ENCODE measurements at regions not wholly inside any gene's neighbourhood (a gene's known extent, or its start where the extent isn't known, plus 50 kb on each side); places are given as distances from the start of the nearest gene placed in this dataset.

DNA sequence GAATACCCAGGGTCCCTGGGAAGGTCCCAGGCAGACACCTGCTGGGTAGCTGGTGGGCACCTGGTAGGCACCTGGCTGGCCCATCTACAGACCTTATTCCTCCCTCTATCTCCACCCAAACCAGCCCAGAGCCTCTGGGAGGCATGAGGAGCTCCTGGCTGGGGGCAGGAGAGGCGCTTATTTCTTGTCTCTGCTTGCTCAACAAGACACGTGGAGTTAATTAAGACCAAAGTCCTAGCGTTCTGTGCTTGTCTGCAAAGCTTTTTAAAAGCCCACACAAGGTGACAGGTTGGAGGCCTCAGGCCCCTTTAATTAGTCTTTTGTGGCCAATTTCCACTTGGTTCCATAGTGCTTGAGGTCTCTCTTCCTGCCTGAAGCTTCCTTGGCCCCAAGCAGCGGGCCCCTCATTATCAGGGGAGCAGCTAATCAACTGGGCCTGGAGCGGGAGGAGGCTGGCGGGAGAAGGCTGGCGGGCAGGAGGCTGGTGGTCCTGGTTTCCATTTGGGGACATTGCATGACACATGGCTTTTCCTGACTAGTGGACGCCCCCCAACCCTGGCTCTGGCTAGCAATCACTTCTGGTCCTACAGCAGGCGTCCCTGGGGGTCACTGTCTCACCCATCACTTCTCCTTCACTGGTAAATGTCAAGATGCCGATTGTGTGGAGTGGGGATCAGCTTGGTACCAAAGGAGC is 65.4 kb upstream of the HDAC4 start:
- Mint-ChIP-seq H3K27ac (ENCODE audit: unreplicated experiment) (no peak overlapping the region), H3K36me3 (ENCODE audit: insufficient read depth, unreplicated experiment) (no peaks in the 10 kb centered on the region), H3K27me3 (ENCODE audit: unreplicated experiment) (peaks cover 21% of the 10 kb centered on the region), H3K4me1 (ENCODE audit: low read depth, unreplicated experiment) (no peaks in the 10 kb centered on the region), H3K4me3 (ENCODE audit: low read depth, unreplicated experiment) (no peak overlapping the region), H3K9me3 (ENCODE audit: low read depth, unreplicated experiment) (no peaks in the 10 kb centered on the region)
- no peak for DNase-seq
- CTCF ChIA-PET = no interaction called here
- TF ChIP-seq, protein P1, sequence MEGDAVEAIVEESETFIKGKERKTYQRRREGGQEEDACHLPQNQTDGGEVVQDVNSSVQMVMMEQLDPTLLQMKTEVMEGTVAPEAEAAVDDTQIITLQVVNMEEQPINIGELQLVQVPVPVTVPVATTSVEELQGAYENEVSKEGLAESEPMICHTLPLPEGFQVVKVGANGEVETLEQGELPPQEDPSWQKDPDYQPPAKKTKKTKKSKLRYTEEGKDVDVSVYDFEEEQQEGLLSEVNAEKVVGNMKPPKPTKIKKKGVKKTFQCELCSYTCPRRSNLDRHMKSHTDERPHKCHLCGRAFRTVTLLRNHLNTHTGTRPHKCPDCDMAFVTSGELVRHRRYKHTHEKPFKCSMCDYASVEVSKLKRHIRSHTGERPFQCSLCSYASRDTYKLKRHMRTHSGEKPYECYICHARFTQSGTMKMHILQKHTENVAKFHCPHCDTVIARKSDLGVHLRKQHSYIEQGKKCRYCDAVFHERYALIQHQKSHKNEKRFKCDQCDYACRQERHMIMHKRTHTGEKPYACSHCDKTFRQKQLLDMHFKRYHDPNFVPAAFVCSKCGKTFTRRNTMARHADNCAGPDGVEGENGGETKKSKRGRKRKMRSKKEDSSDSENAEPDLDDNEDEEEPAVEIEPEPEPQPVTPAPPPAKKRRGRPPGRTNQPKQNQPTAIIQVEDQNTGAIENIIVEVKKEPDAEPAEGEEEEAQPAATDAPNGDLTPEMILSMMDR (IDR thresholded peaks at IDR 0.05; ENCODE audit: unreplicated experiment) = no peak
- no TSS peak for BruUV-seq (replicated peaks)
- intact Hi-C loops (cut with micrococcal nuclease; ENCODE audit: unreplicated experiment) = no loop called here

DNA sequence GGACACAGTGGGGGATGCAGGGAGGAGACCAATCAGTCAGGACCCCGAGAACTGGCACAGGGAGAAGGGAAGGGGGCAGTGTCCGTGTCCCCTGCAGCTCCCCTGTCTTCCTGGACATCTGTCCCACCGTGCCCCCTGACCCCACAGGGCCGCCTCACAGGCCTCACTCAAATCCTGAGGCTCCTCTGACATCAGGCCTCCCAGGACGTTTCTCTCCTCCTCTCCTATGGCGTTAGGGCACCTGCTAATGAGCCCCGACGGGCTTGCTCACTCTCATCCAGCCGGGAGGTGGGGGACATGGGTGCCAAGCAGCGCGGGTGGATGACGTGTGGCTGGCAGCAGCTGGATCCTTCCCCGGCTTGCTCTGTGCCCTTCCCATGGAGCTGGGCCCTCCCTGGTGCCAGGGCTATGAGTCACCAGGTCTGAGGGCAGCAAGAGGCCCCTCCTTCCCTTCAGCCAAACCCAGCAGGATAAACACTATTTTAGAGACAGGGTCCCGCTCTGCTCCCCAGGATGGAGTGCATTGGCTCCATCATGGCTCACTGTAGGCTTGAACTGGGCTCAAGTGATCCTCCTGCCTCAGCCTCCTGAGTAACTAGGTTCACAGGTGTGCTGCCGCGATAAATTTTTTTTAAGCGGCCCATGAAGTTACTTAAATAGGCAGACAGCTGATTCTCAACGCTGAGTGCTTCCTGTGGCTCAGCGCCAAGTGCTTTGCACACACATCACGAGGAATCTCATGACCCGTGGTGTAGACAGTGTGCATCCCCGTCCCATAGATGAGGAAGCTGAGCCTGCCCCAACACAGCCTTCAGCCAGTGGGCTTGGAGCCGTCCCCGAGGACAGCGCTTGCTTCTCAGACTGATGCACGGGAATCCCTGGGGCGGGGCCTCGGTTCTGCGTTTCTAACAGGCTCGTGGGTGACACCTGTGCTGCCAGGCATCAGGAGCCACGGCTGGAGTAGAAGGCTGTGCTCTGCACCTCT is 64.5 kb upstream of the HDAC4 start:
- H3K4me1 Mint-ChIP-seq (ENCODE audit: low read depth, unreplicated experiment) = no peaks in the 10 kb centered on the region
- peak; percentile 71 for DNase-seq
- intact Hi-C loops (cut with micrococcal nuclease; ENCODE audit: unreplicated experiment) = no loop called here

DNA sequence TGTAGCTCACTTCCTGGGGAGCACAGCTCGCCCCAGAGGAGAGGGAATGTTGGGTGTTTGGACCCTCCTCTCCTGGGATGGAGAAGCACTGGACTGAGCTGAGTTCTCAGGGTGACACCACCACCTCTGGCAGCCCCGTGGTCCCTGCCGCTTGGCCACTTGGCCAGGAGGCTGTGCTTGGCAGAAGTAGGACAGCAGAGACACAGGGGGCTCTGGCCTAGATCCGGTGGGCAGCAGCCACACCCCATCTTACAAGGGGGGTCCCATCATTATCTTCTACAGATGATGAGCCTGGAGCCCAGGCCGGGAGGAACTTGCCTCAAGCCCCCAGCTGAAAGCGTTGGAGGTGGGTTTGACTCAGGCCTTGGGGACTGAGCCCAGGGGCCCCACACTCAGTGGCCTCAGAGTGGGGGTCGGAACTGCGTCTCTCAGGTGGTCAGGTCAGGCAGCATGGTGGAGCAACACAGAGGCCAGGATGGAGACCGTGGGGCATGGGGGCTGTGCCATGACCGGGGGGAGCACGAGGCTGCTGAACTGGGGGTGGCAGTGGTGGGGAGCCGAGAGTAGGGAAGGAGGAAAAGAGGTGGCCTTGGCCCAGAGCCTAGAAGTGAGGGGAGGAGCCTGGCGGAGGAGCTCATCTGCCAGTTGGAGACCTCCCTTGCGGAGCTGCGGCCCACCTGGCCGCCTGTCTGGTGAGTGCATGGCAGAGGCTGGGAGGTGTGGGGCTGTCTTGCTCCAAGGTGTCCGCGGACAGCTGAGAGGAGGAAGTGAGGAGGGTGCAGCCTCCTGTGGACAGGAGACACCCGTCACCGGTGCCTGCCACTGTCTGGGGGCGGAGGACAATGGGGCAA is 63.6 kb upstream of the HDAC4 start:
- H3K4me1 Mint-ChIP-seq (ENCODE audit: low read depth, unreplicated experiment) = no peaks in the 10 kb centered on the region
- no peak overlapping the region for H3K27ac Mint-ChIP-seq (ENCODE audit: unreplicated experiment)
- no peak for DNase-seq
- CTCF ChIA-PET = interaction anchor here (1.2 kb wide), 1 partner anchor 21 kb away, joined by 3 read pairs; no protein-coding TSS in a partner anchor
- intact Hi-C loops (cut with micrococcal nuclease; ENCODE audit: unreplicated experiment) = no loop called here
- no peaks in the 10 kb centered on the region for H3K9me3 Mint-ChIP-seq (ENCODE audit: low read depth, unreplicated experiment)
- H3K27me3 Mint-ChIP-seq (ENCODE audit: unreplicated experiment) = peaks cover 27% of the 10 kb centered on the region
- no TSS peak for BruUV-seq (replicated peaks)
- H3K4me3 Mint-ChIP-seq (ENCODE audit: low read depth, unreplicated experiment) = no peak overlapping the region
- TF ChIP-seq, protein P1 (IDR thresholded peaks at IDR 0.05; ENCODE audit: unreplicated experiment) = no peak
- H3K36me3 Mint-ChIP-seq (ENCODE audit: insufficient read depth, unreplicated experiment) = no peaks in the 10 kb centered on the region

More for the DNA sequence above, 64.5 kb upstream of the HDAC4 start:
- Mint-ChIP-seq H3K27ac (ENCODE audit: unreplicated experiment) (no peak overlapping the region), H3K9me3 (ENCODE audit: low read depth, unreplicated experiment) (no peaks in the 10 kb centered on the region), H3K27me3 (ENCODE audit: unreplicated experiment) (peaks cover 18% of the 10 kb centered on the region), H3K36me3 (ENCODE audit: insufficient read depth, unreplicated experiment) (no peaks in the 10 kb centered on the region), H3K4me3 (ENCODE audit: low read depth, unreplicated experiment) (no peak overlapping the region)
- no TSS peak for BruUV-seq (replicated peaks)
- TF ChIP-seq, protein P1 (IDR thresholded peaks at IDR 0.05; ENCODE audit: unreplicated experiment) = no peak
- CTCF ChIA-PET = interaction anchor here (1.2 kb wide), 1 partner anchor 22 kb away, joined by 3 read pairs; no protein-coding TSS in a partner anchor

DNA sequence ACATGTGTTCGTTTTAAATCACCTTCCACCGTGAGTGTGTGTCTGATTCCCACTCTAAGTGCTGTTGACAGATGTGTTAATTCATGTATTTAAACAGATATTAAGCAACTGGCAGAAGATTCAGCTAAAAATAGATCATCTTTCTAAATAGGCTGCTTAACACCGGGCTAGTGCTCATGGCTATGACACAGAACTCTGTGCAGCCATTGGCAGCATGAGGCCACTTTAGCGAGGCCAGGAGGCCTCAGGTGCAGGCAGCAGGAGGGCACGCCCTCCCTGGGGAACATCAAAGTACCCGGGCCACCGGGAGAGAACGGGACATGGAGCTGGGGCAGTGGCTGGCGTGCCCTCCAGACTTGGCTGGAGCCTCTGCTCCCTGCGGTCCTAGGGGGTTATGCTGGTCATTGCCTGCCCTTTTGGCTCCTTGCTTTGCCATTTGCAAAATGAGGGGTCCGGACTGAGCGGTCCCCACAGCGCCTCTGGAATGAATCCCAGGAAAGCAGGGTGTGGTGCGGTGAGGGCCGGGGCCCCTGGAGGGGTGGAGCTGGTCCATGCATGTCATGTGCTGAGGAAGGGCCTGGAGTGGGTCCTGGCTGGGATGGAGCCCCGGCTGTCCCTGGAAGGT is 62.8 kb upstream of the HDAC4 start:
- Mint-ChIP-seq H3K36me3 (ENCODE audit: insufficient read depth, unreplicated experiment) (no peaks in the 10 kb centered on the region), H3K27ac (ENCODE audit: unreplicated experiment) (no peak overlapping the region), H3K9me3 (ENCODE audit: low read depth, unreplicated experiment) (no peaks in the 10 kb centered on the region), H3K4me3 (ENCODE audit: low read depth, unreplicated experiment) (no peak overlapping the region), H3K27me3 (ENCODE audit: unreplicated experiment) (peaks cover 30% of the 10 kb centered on the region), H3K4me1 (ENCODE audit: low read depth, unreplicated experiment) (no peaks in the 10 kb centered on the region)
- intact Hi-C loops (cut with micrococcal nuclease; ENCODE audit: unreplicated experiment) = no loop called here
- no peak for DNase-seq
- TF ChIP-seq, protein P1 (IDR thresholded peaks at IDR 0.05; ENCODE audit: unreplicated experiment) = no peak
- CTCF ChIA-PET = no interaction called here
- no TSS peak for BruUV-seq (replicated peaks)
